Body of pancreas (tissue), 4 donors: ENCODE measurements at regions not wholly inside any gene's neighbourhood (a gene's known extent, or its start where the extent isn't known, plus 50 kb on each side); places are given as distances from the start of the nearest gene placed in this dataset.

ENCODE experiments used
- ATAC-seq: fragments of 150-250 bp; one replicate; pipeline ENCODE4 v1.9.1; 2016
- DNase-seq, 4 donors: peaks; one replicate each; pipeline ENCODE4 v3.0.0-alpha.2; 2019
- H3K27ac ChIP-seq, 4 donors: fragments of 200-600 bp; sonication (generic); 1 replicate in 3 of 4; 2 replicates in 1 of 4; pipeline versions ENCODE4 v1.5.1 to v1.6.1; 2016 to 2019; ENCODE audit warnings: mild to moderate bottlenecking in 1 of 4, mixed read lengths in 1 of 4, moderate library complexity in 1 of 4
- H3K27me3 ChIP-seq, 2 donors: fragments of 200-600 bp; sonication (generic); one replicate each; pipeline ENCODE4 v1.6.0; 2016; ENCODE audit warnings: mild to moderate bottlenecking in 1 of 2
- H3K36me3 ChIP-seq, 2 donors: fragments of 200-600 bp; sonication (generic); replicated peaks in 1 of 2; 2 replicates each; pipeline ENCODE4 v1.5.1; 2016; ENCODE audit warnings: low read depth in 2 of 2; ENCODE audit not compliant: insufficient read depth in 1 of 2
- H3K4me1 ChIP-seq: fragments of 200-600 bp; sonication (generic); one replicate; pipeline ENCODE4 v1.6.0; 2016
- H3K4me3 ChIP-seq, 2 donors: fragments of 200-600 bp; sonication (generic); 1 replicate in 1 of 2; 2 replicates in 1 of 2; pipeline ENCODE4 v1.5.1; 2016 to 2019
- H3K9me3 ChIP-seq, 3 donors: fragments of 200-600 bp; sonication (generic); 1 replicate in 2 of 3; 2 replicates in 1 of 3; pipeline ENCODE4 v1.5.1; 2016
- CTCF ChIP-seq, 7 experiments: fragments of 450-650 bp in 4 of 7; fragments of 200-600 bp in 3 of 7; sonication (generic) in 3 of 7; IDR thresholded peaks; one replicate each; pipeline ENCODE4 v1.5.1; 2016 to 2019; ENCODE audit warnings: antibody characterized with exemption in 7 of 7
- POLR2A ChIP-seq, 3 donors: fragments of 450-650 bp; IDR thresholded peaks; one replicate each; pipeline ENCODE4 v1.6.1; 2016; ENCODE audit warnings: antibody characterized with exemption in 3 of 3, mild to moderate bottlenecking in 2 of 3
- WGBS, 2 donors: methylation state at CpG; one replicate each; pipeline ENCODE4 v1.1.5; 2017; 5-methylcytosine and 5-hydroxymethylcytosine counted together
- intact Hi-C: fragments of 100-400 bp; cut with DNase I; formaldehyde crosslinking; loops from one replicate; pipeline ENCODE4 v1.15.1; 2023

- no peak overlapping the region for H3K4me3 ChIP-seq
- intact Hi-C loops: no loop called here
- TF ChIP-seq POLR2A (IDR thresholded peaks at IDR 0.05) (no peak), CTCF (IDR thresholded peaks at IDR 0.05) (no peak)
- no peaks in the 10 kb centered on the region for H3K4me1 ChIP-seq
- 83 to 84% methylated on average over 8 of the region's 8 CpGs for WGBS, 2 donors
- H3K27ac ChIP-seq: no peak overlapping the region
- ATAC-seq (no peak), DNase-seq (no peak)
- no peaks in the 10 kb centered on the region for H3K27me3 ChIP-seq
- no peaks in the 10 kb centered on the region for H3K9me3 ChIP-seq
- H3K36me3 ChIP-seq: no peaks in the 10 kb centered on the region
Measured at GRCh38 chr17:15882058-15882720, 62.7 kb upstream of the ADORA2B start.

- no peak overlapping the region for H3K27ac ChIP-seq
- H3K4me3 ChIP-seq: no peak overlapping the region
- H3K4me1 ChIP-seq: no peaks in the 10 kb centered on the region
- H3K36me3 ChIP-seq: no peaks in the 10 kb centered on the region
- no peak for TF ChIP-seq POLR2A (IDR thresholded peaks at IDR 0.05)
- no peak for TF ChIP-seq CTCF (IDR thresholded peaks at IDR 0.05)
- 79 to 81% methylated on average over 4 of the region's 4 CpGs for WGBS, 2 donors
- no peaks in the 10 kb centered on the region for H3K9me3 ChIP-seq
- intact Hi-C loops: no loop called here
- no peaks in the 10 kb centered on the region for H3K27me3 ChIP-seq
- ATAC-seq (no peak), DNase-seq (no peak)
Measured at GRCh38 chr17:15882777-15883176, 62.2 kb upstream of the ADORA2B start.

- Histone ChIP-seq H3K36me3 (no peaks in the 10 kb centered on the region), H3K4me3 (no peak overlapping the region), H3K27me3 (no peaks in the 10 kb centered on the region), H3K4me1 (no peaks in the 10 kb centered on the region), H3K9me3 (no peaks in the 10 kb centered on the region), H3K27ac (no peak overlapping the region)
- TF ChIP-seq CTCF (IDR thresholded peaks at IDR 0.05) (no peak), POLR2A (IDR thresholded peaks at IDR 0.05) (no peak)
- WGBS, 2 donors: 82 to 84% methylated on average over 8 of the region's 8 CpGs
- intact Hi-C loops: no loop called here
- DNase-seq (no peak), ATAC-seq (no peak)
Measured at GRCh38 chr17:15883617-15884111, 61.3 kb upstream of the ADORA2B start.

- no peak overlapping the region for H3K4me3 ChIP-seq
- H3K36me3 ChIP-seq: no peaks in the 10 kb centered on the region
- ATAC-seq (no peak), DNase-seq (no peak)
- no peaks in the 10 kb centered on the region for H3K9me3 ChIP-seq
- H3K27me3 ChIP-seq: no peaks in the 10 kb centered on the region
- WGBS, 2 donors: 76 to 77% methylated on average over 4 of the region's 4 CpGs
- no peak overlapping the region for H3K27ac ChIP-seq
- TF ChIP-seq CTCF (IDR thresholded peaks at IDR 0.05) (no peak), POLR2A (IDR thresholded peaks at IDR 0.05) (no peak)
- intact Hi-C loops: no loop called here
- no peaks in the 10 kb centered on the region for H3K4me1 ChIP-seq
Measured at GRCh38 chr17:15884731-15885130, 60.2 kb upstream of the ADORA2B start.

- DNase-seq (no peak), ATAC-seq (no peak)
- WGBS, 2 donors: 89 to 92% methylated on average over 2 of the region's 2 CpGs
- no peak overlapping the region for H3K27ac ChIP-seq
- no peak overlapping the region for H3K4me3 ChIP-seq
- H3K9me3 ChIP-seq: no peaks in the 10 kb centered on the region
- no peaks in the 10 kb centered on the region for H3K36me3 ChIP-seq
- no peaks in the 10 kb centered on the region for H3K4me1 ChIP-seq
- TF ChIP-seq CTCF (IDR thresholded peaks at IDR 0.05) (no peak), POLR2A (IDR thresholded peaks at IDR 0.05) (no peak)
- intact Hi-C loops: no loop called here
- H3K27me3 ChIP-seq: no peaks in the 10 kb centered on the region
Measured at GRCh38 chr17:15885770-15886169, 59.2 kb upstream of the ADORA2B start.
